Subcutaneous abdominal adipose tissue (tissue), 5 donors: ENCODE measurements at regions not wholly inside any gene's neighbourhood (a gene's known extent, or its start where the extent isn't known, plus 50 kb on each side); places are given as distances from the start of the nearest gene placed in this dataset.

Source experiments
- H3K27ac ChIP-seq: one replicate; pipeline ENCODE4 v1.7.0; 2013; ENCODE audit warnings: low read depth, mild to moderate bottlenecking, inconsistent platforms, low read length, moderate library complexity
- H3K27me3 ChIP-seq, 5 donors: one replicate each; pipeline ENCODE4 v1.7.0; 2013; ENCODE audit warnings: low read length in 5 of 5, inconsistent platforms in 1 of 5; ENCODE audit not compliant: control insufficient read depth in 5 of 5, insufficient read depth in 4 of 5
- H3K36me3 ChIP-seq, 5 donors: one replicate each; pipeline ENCODE4 v1.7.0; 2013; ENCODE audit warnings: low read length in 5 of 5; ENCODE audit not compliant: control insufficient read depth in 5 of 5, insufficient read depth in 5 of 5
- H3K4me1 ChIP-seq, 5 donors: one replicate each; pipeline ENCODE4 v1.7.0; 2013; ENCODE audit warnings: low read length in 5 of 5, mild to moderate bottlenecking in 3 of 5, moderate library complexity in 1 of 5; ENCODE audit not compliant: control insufficient read depth in 5 of 5, insufficient read depth in 5 of 5
- H3K4me3 ChIP-seq, 5 donors: one replicate each; pipeline ENCODE4 v1.7.0; 2013; ENCODE audit warnings: low read length in 5 of 5, low read depth in 1 of 5
- H3K9ac ChIP-seq, 5 donors: one replicate each; pipeline ENCODE4 v1.7.0; 2013; ENCODE audit warnings: low read length in 5 of 5, mild to moderate bottlenecking in 4 of 5, moderate library complexity in 3 of 5
- H3K9me3 ChIP-seq, 5 donors: one replicate each; pipeline ENCODE4 v1.7.0; 2013; ENCODE audit warnings: low read length in 5 of 5; ENCODE audit not compliant: control insufficient read depth in 5 of 5
- donor health status: healthy.
- donor health status: healthy.
- donor health status: healthy.
- donor health status: healthy.
- donor health status: healthy.

- no peaks in the 10 kb centered on the region for H3K4me1 ChIP-seq
- H3K27me3 ChIP-seq, result no peaks in the 10 kb centered on the region
- H3K36me3 ChIP-seq, result no peaks in the 10 kb centered on the region
- H3K9me3 ChIP-seq, result no peaks in the 10 kb centered on the region
- no peak overlapping the region for H3K9ac ChIP-seq
- H3K4me3 ChIP-seq, result no peak overlapping the region
- H3K27ac ChIP-seq, result no peak overlapping the region
Measured at GRCh38 chr9:81227507-81228245, 461.7 kb downstream of the TLE1 start.

- Histone ChIP-seq H3K4me1 (no peaks in the 10 kb centered on the region), H3K4me3 (no peak overlapping the region), H3K27ac (no peak overlapping the region), H3K27me3 (no peaks in the 10 kb centered on the region), H3K9ac (no peak overlapping the region), H3K36me3 (no peaks in the 10 kb centered on the region), H3K9me3 (no peaks in the 10 kb centered on the region)
Measured at GRCh38 chr9:81225596-81225995, 463.8 kb downstream of the TLE1 start.

DNA sequence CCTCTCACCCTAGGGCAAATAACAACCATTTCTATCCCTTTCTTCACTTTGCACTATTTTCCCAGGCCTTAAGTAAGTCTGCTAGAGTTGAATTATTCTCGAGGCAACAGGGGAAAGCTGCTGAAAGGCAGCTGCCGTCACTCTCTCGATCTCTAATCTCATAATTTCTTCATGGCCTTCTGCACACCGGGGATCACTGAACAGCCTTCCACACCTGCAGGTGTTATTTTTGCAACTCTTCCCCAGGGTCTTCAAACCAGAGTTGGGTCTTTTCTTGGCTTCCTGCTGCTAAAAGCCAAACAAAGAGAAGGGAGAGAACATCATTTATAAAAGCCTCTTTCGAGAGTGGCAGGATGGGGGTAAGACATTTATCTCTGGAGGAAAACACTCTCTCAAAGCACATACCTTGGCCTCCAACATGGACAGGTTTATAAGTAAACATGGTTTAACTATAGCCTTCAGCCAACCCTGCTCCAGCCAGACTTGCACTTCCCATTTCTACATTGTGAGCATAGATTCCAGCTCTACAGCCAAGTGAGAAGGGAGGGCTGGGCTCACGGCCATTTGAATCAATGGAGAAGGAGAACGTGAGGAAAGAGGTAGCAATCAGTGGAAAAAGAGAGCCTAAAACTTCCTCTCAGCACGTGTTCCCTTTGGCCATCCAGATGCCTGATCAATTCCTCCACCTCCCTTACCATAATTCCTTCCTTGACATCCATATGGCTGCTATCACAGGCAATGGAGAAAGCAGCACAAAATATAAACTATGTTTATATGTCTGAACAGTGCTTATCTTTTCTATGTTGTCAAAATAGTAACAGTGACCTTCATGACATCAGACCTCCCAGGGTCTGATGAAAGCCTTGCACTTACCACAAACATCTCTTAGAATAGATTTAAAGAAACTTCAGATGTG lies 464.9 kb downstream of the TLE1 start:
- H3K36me3 ChIP-seq, result no peaks in the 10 kb centered on the region
- no peaks in the 10 kb centered on the region for H3K4me1 ChIP-seq
- no peaks in the 10 kb centered on the region for H3K27me3 ChIP-seq
- no peak overlapping the region for H3K9ac ChIP-seq
- H3K27ac ChIP-seq, result no peak overlapping the region
- H3K9me3 ChIP-seq, result no peaks in the 10 kb centered on the region
- no peak overlapping the region for H3K4me3 ChIP-seq

DNA sequence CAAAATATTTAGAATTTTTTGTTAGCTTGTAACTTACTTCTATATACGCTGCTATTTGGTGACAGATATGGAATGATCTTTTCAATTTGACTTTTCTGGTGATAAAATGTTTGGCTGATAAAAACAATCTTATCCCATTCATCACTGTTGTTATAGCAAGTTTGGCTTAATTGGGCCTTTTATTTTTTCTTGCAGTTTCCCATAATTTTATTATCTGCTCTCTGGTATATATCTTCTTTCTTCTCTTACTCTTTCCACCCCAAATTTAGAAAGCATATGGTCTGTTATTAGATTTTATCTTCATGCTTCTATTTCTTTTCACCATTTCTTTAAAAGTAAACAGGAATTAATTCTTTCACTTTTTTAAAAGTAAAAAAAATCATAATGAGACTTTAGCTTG lies 474.4 kb downstream of the TLE1 start:
- no peaks in the 10 kb centered on the region for H3K4me1 ChIP-seq
- no peak overlapping the region for H3K4me3 ChIP-seq
- H3K9ac ChIP-seq, result no peak overlapping the region
- H3K27ac ChIP-seq, result no peak overlapping the region
- peaks cover 0 to 2% (median 0%) of the 10 kb centered on the region in 5 donors for H3K9me3 ChIP-seq
- no peaks in the 10 kb centered on the region for H3K36me3 ChIP-seq
- no peaks in the 10 kb centered on the region for H3K27me3 ChIP-seq

DNA sequence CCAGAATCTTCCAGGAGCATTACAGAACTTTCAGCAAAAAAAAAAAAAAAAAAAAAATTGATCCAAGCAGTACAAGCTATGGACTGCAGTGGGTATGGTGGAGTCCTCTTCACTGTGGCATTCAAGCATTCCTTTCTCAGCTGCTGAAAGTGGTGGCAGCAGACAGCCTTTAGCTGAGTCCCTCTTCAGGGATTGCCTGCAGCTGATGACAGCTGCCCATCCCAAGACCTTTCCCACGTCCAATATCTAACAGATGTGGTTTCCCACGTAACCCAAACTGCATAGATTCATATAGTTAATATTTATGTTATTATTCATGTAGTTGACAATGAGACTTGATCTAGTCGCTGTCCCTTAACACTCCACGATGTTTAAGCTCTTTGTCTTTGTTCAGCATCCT lies 475.9 kb downstream of the TLE1 start:
- peaks cover 0 to 2% (median 0%) of the 10 kb centered on the region in 5 donors for H3K9me3 ChIP-seq
- no peaks in the 10 kb centered on the region for H3K27me3 ChIP-seq
- no peak overlapping the region for H3K9ac ChIP-seq
- no peak overlapping the region for H3K4me3 ChIP-seq
- no peaks in the 10 kb centered on the region for H3K36me3 ChIP-seq
- no peak overlapping the region for H3K27ac ChIP-seq
- no peaks in the 10 kb centered on the region for H3K4me1 ChIP-seq

DNA sequence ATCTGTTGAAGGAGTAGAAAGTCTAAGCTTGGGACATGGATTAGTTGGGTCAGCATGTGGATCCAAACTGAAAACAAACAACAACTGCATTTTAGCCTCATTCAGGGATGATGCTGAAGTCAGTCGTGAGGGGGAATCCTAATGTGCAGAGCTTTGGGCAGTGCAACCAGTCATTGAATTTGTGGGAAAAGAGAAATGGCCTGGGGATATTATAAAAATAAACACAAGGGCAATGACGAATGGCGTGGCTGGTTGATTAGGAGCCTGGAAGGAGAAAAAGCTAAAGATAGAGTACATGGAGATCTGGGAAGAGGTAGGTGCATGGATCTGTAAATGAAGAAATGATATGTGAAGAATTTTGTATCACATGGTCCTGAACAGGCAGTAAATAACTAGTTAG lies 477.6 kb downstream of the TLE1 start:
- Histone ChIP-seq H3K9ac (no peak overlapping the region), H3K4me3 (no peak overlapping the region), H3K27ac (no peak overlapping the region), H3K36me3 (no peaks in the 10 kb centered on the region), H3K9me3 (no peaks in the 10 kb centered on the region), H3K27me3 (no peaks in the 10 kb centered on the region), H3K4me1 (no peaks in the 10 kb centered on the region)

DNA sequence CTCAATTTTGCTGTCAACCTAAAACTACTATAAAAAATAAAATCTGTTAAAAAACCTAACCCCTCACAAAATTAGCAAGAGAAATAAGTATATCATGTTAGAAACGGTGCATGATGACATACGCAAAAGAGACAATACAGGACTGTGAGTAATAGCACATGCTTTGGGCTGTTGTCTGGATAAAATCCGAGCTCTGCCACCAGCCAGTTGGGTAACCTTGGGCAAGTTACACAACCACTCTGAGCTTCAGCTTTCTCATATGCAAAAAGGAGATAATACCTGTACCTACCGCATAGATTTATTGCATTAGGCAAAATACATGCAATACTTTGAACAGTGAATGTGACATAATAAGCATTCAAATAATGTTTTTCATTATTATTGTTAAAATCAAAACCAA lies 481.7 kb downstream of the TLE1 start:
- Histone ChIP-seq H3K9me3 (no peaks in the 10 kb centered on the region), H3K4me3 (no peak overlapping the region), H3K27me3 (no peaks in the 10 kb centered on the region), H3K27ac (no peak overlapping the region), H3K4me1 (no peaks in the 10 kb centered on the region), H3K36me3 (no peaks in the 10 kb centered on the region), H3K9ac (no peak overlapping the region)

- Histone ChIP-seq H3K36me3 (no peaks in the 10 kb centered on the region), H3K4me3 (no peak overlapping the region), H3K27me3 (no peaks in the 10 kb centered on the region), H3K27ac (no peak overlapping the region), H3K4me1 (no peaks in the 10 kb centered on the region), H3K9me3 (no peaks in the 10 kb centered on the region), H3K9ac (no peak overlapping the region)
Measured at GRCh38 chr9:81202292-81202691, 487.1 kb downstream of the TLE1 start.

GRCh38 chr9:81195206-81195605 lies 494.1 kb downstream of the TLE1 start:
- Histone ChIP-seq H3K27ac (no peak overlapping the region), H3K27me3 (no peaks in the 10 kb centered on the region), H3K4me1 (no peaks in the 10 kb centered on the region), H3K4me3 (no peak overlapping the region), H3K9ac (no peak overlapping the region), H3K36me3 (no peaks in the 10 kb centered on the region), H3K9me3 (peaks cover 0 to 6% (median 0%) of the 10 kb centered on the region in 5 donors)
